HG02938 (cell line): ENCODE measurements at regions not wholly inside any gene's neighbourhood (a gene's known extent, or its start where the extent isn't known, plus 50 kb on each side); places are given as distances from the start of the nearest gene placed in this dataset.

ENCODE experiments used
- ATAC-seq: cut with Tn5 transposase; IDR thresholded peaks from one replicate; pipeline ENCODE4 v1.9.1; 2021; ENCODE audit warnings: mild to moderate bottlenecking, moderate library complexity; ENCODE audit not compliant: unreplicated experiment

DNA sequence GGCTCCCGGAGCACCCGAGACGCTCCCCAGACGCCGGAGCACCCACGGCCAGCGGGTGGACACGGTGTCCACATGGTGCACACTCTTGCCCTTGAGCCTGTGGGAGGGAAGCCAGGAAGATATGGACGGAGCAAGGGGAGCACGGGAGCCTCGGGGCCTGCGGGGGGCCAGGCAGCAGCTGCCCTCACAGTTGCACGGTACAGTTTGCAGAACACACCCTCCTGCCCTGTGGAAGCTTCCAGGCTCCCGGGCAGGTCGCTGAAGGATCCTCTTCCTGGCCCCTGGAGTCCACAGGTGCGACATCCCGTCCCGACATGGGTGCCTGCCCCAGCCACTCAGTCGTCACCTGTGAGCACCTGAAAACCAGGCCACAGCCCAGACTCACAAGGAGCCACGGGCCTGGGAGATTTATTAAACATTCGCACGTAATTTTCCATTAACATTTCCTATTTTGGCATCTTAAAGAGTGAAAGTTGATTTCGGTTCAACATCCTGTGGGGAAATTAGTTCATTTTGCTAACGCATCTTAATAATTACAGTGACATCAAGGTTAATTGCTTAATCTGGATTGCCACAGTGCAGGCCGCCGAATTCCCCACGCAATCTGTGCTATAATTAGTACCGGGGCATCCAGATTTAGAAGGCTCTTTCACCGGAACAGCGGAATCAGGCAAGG lies 253.3 kb downstream of the BRD1 start:
- no peak for ATAC-seq

GRCh38 chr22:49573109-49573765 lies 254.4 kb downstream of the BRD1 start:
- no peak for ATAC-seq

DNA sequence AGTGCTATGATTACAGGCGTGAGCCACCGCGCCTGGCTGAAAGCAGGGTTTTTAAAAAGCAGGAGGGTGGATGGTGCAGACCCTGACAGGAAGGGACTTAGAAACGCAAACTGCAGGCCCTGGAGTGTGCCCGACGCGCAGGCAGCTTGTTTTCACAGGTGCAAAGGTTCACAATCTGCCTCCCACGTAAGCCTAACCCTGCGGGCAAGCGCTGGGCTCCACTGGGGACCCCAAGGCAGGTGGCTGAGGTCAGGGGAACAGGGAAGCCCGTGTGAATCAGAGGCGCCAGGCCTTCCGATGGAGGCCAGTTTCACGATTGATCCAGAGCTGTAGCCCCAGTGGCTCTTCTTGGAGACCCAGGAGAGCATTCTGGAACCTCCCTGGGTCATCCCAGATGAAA lies 256.3 kb downstream of the BRD1 start:
- no peak for ATAC-seq

DNA sequence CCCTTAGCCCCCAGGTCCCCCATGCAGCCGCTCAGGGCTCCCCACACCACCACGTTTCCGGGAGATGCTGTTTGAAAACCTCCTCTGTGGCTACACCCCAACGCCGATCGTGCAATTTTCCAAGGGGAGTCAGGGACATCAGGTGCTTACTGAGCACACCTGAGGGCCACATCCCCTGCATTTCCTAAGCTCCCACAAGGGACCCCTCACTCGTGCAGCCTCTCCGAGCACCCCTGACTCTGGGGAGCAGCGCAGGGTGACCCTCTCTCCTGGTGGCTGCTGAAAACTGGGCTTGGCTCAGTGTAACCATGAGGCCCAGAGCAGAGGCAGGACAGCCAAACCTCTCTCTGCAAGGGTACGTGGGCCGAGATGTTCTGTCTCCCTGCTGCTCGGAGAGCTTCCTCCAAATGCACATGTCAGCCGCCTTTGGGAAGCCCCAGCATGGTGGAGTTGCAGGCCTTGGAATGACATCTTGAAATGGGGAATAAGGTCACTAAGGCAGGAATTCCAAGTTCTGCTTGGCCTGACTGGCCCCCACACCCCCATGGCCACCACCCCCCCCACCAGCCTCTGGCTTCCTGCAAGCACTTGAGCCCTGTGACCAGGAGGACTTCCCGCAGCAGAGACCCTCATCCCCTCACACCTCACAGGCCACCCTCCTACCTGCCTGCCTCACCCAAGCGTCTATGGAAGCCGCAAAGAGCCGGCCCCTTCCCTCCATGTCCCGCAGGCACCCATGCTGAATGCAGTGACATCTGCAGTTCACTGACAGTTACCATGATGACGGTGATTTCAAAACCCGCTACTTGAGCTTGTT lies 257.4 kb downstream of the BRD1 start:
- no peak for ATAC-seq

GRCh38 chr22:49569286-49570031 lies 258.2 kb downstream of the BRD1 start:
- no peak for ATAC-seq

DNA sequence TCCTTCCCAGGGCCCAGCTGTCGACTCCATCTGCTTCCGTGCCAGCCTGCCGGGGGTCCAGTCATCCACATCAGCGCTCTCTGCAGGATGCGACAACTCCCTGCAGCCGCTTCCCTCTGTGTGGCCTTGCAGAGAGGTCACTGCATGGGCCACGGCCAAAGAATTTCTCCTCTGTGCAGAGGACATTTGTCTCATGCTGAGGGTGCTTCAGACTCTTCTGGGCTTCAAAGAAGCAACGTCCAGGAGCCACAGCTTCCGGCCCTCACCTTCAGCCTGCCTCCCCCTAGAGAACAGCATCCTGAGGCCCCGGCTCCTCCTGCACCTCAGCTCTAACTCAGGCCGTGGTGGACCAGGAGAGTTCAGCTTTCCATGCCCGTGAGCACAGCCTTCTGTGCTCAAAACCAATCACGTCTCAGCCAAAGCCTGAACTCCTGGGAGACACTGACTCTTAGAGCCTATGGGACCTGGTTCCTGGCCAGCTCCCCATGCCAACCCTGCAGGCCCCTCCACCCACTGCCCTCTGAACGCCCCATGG lies 258.9 kb downstream of the BRD1 start:
- ATAC-seq = no peak

GRCh38 chr22:49567899-49568750 lies 259.5 kb downstream of the BRD1 start:
- no peak for ATAC-seq

DNA sequence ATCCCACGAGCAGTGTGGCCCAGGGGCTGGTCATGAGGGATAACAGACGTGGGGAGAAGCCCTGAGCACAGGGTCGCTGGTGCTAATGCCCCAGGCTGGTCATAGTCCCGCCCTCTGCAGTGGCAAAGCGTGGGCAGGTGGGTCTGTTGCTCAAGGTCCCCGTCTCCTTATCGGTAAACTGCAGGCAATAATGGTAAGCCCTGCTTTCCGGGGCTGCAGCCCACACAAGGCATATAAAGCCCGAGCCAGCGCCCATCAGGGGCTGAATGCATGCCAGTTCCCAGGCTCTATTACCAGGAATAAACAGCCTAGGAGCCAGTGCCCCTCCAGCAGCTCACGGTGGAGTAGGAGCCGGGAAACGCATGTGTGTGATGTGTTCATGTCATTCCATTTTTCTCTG lies 261.0 kb downstream of the BRD1 start:
- no peak for ATAC-seq

- no peak for ATAC-seq
Observed at GRCh38 chr22:49566141-49566541, 261.5 kb downstream of the BRD1 start.

- ATAC-seq = no peak
Observed at GRCh38 chr22:49565516-49565855, 262.2 kb downstream of the BRD1 start.

- ATAC-seq = no peak
Observed at GRCh38 chr22:49564666-49565515, 262.8 kb downstream of the BRD1 start.

DNA sequence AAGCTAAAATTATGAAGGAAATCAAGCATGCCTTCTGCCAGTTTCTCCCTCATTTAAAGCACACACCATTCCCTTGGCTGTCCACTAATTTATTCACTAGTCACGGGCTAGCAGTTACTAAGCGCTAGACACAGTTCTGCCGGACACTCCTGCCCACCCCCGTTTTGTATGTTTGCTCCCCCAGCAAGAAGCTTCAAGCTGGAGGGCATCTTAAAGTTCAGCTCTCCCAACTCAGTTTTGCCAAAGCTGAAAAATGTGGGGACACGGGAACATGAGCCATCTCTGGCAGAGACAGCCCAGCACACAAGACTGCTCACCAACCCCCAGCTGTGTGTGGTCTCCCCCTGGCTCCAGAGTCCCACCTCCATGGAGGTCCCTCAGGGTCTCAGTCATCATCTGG lies 263.6 kb downstream of the BRD1 start:
- ATAC-seq = no peak

DNA sequence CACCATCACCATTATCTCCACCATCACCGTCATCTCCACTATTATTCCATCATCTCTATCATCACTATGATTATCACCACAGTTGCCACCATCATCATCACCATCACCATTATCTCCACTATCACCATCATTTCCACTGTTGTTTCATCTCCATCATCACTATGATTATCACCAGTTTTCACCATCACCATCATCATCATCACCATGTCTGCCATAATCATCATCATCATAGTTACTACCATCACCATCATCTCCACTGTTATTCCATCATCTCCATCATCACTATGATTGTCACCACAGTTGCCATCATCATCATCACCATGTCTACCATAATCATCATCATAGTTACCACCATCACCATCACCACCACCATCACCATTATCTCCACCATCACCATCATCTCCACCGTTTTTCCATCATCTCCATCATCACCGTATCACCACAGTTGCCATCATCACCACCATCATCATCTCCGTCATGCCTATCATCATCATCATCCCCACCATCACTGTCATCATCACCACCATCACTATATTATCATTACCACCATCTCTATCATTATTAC lies 264.9 kb downstream of the BRD1 start:
- no peak for ATAC-seq

DNA sequence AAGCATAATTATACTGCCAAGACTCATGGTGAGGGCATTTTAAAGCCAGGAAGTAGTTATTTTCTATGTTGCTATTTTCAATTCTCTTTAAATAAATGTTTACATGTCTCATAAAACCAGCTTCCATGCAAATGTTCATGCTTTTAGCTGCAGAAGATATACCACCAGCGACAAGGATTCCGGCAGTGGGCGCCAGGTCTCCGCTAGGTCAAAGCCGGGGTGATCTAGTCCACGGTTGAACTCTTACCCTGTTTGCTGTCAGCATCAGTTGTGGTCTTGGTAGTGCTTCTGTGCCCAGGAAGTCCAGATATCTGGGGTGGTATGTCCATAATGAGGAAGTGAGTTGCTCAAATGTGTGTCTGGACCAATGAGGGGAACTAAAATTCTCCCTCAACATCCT lies 265.7 kb downstream of the BRD1 start:
- ATAC-seq = no peak

GRCh38 chr22:49561338-49561737 lies 266.3 kb downstream of the BRD1 start:
- no peak for ATAC-seq

DNA sequence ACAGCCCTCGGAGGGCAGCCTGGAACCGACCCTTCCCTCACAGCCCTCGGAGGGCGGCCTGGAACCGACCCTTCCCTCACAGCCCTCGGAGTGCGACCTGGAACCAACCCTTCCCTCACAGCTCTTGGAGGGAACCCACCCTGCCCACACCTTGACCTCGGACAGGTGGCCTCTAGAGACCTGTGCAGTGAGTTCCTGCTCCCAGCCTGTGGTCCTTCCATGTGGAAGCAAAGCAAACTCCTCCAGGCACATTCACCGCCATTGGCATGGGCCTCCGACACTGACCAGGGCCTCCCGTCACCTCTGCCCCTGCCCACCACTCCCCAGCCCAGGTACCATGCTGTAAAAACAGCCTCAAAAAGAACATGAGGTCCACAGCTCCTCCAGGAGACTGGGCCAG lies 272.1 kb downstream of the BRD1 start:
- no peak for ATAC-seq

DNA sequence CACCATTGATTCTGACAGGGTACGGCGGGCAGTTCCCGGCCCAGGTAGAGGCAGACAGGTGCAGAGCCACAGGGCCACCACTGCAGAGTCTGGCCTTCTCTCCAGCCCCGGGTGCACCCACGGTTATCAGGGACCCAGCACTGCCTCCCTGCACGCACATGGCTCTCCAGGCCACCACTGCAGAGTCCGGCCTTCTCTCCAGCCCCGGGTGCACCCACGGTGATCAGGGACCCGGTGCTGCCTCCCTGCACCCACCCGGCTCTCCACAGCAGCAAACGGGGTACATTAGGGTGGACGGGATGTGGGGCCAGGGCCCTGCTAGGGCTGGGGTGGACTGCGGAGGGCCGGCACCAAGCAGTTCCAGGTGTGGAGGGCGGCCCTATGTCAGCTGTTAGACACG lies 272.9 kb downstream of the BRD1 start:
- no peak for ATAC-seq

DNA sequence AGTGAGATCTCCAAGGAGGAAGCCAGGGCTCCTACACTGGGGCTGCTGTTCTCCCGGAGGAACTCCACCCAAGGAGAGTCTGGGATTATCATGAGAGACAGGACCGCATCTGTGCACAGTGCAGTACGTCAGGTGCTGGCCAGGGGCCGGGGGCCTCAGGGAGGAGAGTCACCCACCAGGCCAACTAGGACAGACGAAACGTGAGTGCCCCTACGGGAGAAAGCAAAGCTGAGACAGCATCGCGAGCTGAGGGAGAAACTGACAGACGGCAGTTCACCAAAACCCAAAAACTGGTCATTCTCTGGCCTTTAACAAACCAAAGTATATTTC lies 273.4 kb downstream of the BRD1 start:
- ATAC-seq = no peak
